NB4 (cell line): ENCODE measurements at regions not wholly inside any gene's neighbourhood (a gene's known extent, or its start where the extent isn't known, plus 50 kb on each side); places are given as distances from the start of the nearest gene placed in this dataset.
A peak's percentile ranks its signal among the peaks of the same experiment; 100 is the strongest.

Source experiments
- DNase-seq: peaks from one replicate; pipeline ENCODE4 v3.0.0; 2010; ENCODE audit warnings: low read depth
- H3K4me3 ChIP-seq: one replicate; pipeline ENCODE4 v1.5.1; 2011; ENCODE audit warnings: mild to moderate bottlenecking, low read depth, low read length, moderate library complexity
- MYC ChIP-seq: IDR thresholded peaks from 2 replicates; pipeline ENCODE4 v1.6.1; 2011; ENCODE audit warnings: low read depth, low read length
- POLR2A ChIP-seq: IDR thresholded peaks from 2 replicates; pipeline ENCODE4 v1.6.1; 2011; ENCODE audit warnings: mild to moderate bottlenecking; ENCODE audit not compliant: insufficient read length; ENCODE audit errors: extremely low read depth
- TF ChIP-seq, protein P1 (sequence below): IDR thresholded peaks from 2 replicates; pipeline ENCODE4 v1.6.1; 2011; ENCODE audit warnings: low read depth, low read length
- TF ChIP-seq, protein P2 (sequence below): IDR thresholded peaks from one replicate; pipeline ENCODE4 v1.5.1; 2012; ENCODE audit warnings: low read depth, low read length

DNA sequence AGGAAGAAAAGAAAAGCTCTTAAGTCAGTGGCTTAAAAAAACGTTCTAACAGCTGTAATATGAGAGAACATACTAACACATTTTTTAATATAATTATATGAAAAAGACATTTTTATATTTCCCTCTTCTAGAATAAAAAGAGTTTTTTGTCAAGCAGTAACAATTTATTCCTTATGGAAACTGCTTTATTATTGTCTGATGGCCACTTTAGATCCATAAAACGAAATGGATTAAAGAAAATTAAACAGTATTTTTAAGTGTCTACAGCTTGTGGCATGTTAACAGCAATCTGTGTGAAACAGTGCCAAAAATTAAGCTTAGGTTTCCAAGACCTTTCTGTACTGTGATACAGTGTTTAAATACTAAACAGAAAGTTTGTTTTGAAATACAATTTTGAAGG lies 55.5 kb upstream of the TENM3 start:
- TF ChIP-seq, protein P1, sequence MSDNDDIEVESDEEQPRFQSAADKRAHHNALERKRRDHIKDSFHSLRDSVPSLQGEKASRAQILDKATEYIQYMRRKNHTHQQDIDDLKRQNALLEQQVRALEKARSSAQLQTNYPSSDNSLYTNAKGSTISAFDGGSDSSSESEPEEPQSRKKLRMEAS: no peak
- TF ChIP-seq POLR2A: no peak
- TF ChIP-seq, protein P2, sequence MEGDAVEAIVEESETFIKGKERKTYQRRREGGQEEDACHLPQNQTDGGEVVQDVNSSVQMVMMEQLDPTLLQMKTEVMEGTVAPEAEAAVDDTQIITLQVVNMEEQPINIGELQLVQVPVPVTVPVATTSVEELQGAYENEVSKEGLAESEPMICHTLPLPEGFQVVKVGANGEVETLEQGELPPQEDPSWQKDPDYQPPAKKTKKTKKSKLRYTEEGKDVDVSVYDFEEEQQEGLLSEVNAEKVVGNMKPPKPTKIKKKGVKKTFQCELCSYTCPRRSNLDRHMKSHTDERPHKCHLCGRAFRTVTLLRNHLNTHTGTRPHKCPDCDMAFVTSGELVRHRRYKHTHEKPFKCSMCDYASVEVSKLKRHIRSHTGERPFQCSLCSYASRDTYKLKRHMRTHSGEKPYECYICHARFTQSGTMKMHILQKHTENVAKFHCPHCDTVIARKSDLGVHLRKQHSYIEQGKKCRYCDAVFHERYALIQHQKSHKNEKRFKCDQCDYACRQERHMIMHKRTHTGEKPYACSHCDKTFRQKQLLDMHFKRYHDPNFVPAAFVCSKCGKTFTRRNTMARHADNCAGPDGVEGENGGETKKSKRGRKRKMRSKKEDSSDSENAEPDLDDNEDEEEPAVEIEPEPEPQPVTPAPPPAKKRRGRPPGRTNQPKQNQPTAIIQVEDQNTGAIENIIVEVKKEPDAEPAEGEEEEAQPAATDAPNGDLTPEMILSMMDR: no peak
- no peak for TF ChIP-seq MYC
- DNase-seq: no peak

DNA sequence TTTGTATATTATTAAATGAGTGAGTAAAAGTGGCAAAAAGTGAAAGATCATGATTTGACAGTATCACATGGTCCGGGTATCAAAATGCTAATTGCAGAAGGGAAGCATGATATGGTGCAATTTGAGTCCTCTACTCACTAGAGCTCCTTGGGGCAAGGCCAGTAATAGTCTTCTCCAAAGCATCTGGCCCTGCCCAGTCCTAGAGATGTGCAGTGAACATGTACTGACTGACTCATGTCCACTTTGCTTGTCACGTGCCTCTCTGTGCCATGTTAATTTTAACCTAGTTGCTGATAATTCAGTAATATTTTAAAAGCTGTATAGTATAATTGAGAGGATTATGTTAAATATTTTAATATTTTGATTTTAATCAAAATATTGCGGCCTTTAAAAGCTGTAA lies 54.6 kb upstream of the TENM3 start:
- no peak for DNase-seq
- TF ChIP-seq, protein P1: no peak
- TF ChIP-seq, protein P2: no peak
- no peak for TF ChIP-seq POLR2A
- TF ChIP-seq MYC: no peak
- no peak overlapping the region for H3K4me3 ChIP-seq

More for the DNA sequence above, 55.5 kb upstream of the TENM3 start:
- no peak overlapping the region for H3K4me3 ChIP-seq

DNA sequence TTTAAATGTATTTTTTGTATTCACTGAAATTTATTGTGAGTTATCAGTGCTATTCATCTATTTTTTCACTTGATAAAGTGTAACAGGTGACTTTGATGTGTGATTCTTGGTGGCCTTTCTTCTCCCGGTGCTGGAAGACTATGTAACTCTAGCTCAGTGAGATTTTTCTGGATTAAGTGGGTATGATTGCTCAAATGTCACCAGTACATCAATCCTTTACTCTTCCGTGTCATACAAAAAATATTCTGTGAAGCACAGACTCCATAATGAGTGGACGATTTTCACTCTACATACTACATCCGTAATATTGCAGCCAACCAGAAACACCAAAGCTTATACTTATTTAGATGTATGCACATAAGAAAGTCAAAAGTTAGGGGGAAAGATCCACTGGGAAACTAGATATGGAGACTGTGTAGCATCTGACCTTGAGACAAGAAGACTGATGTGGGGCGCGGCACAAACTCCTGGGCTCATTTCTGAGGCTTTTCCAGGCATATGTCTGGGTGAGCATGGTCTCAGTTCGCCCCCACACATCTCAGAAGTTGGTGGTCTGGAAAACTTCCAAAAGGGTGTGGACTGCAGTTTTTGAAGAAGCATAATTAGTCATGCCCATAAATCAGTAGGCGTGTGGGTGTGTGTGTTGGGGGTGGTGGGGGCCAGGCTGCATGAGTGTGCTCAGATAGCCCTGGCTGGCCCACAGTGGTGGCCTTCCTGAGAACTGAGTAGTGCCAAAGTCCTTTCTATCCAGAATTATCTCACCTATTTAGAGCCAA lies 53.9 kb upstream of the TENM3 start:
- H3K4me3 ChIP-seq: no peak overlapping the region
- TF ChIP-seq MYC (no peak), POLR2A (no peak)
- DNase-seq: peak; percentile 6

DNA sequence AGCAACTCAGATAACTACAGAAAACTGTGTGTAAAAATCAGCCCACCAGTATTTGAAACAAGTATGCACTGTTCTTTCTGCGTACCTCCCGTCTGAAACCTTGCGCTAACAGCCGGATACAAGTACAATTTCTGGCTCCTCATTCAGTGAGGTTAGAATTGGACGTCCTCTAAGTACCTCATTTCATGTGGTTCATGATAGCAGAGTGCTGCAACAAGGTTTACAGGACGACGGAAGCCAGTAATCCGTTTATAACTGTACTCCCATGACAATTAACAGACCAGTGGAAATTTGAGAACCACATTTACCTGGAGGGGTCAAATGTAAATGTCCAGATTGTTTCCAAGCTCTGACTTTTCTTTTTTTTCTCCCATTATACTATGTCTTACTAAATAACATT lies 52.9 kb upstream of the TENM3 start:
- no peak overlapping the region for H3K4me3 ChIP-seq
- TF ChIP-seq MYC (no peak), POLR2A (no peak)
- TF ChIP-seq, protein P2: no peak
- TF ChIP-seq, protein P1: no peak
- no peak for DNase-seq

DNA sequence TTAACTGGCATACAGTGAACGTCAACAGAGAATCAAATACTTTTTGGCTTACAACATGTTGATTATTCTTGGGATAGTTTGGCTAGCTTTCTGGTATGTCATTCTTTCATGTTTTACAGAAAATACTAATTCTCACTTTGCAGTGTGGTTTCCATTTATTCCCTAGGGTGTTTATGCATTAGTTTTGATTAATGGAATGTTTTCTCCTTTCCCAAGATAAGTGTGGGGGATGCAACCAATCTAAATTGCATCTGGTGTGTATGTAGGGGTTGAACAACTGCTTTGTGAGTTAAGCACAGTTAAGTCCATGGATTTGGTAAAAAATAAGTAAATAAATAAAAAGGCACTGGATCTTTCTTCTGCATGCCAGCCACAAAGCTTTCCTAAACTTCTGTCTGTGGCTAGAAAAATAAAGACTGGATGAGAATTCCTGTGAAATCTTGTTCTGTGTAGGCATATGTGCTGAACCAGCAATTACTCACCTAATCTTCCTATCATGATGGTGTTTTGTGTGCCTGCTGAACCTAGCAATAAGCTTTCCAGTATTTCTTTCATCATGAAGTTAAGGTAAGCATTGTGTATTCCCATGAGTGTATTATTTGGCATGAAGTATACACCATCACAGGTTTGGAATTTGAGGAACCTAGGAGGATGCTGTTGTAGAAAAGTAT lies 50.6 kb upstream of the TENM3 start:
- DNase-seq: no peak
- TF ChIP-seq, protein P2: no peak
- TF ChIP-seq POLR2A (no peak), MYC (no peak)
- TF ChIP-seq, protein P1: no peak
- H3K4me3 ChIP-seq: no peak overlapping the region

DNA sequence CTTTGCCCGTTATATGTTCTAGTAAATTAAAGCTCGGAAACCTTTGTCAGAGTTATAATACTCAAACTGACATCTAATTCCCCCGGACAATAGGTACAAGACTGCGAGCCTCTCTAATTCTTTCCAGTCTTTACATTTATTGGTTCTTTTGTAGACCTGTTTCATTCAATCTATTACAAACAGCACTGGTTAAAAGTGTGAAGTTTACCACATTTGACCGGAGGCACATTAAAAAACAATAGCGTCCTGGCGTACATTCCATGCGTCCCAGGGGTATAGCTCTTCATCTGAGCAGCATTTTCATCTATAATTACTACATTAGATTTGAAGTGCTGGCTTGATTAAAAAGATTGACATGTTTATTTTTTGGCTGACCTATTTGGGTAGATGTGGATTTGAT lies 49.9 kb upstream of the TENM3 start:
- DNase-seq: no peak
- no peak for TF ChIP-seq POLR2A
- H3K4me3 ChIP-seq: no peak overlapping the region
